HEK293 (cell line): ENCODE measurements at regions not wholly inside any gene's neighbourhood (a gene's known extent, or its start where the extent isn't known, plus 50 kb on each side); places are given as distances from the start of the nearest gene placed in this dataset.

Source experiments
- CTCF ChIP-seq: fragments of 450-650 bp; formaldehyde crosslinking; IDR thresholded peaks from 2 replicates; pipeline ENCODE4 v1.5.1; 2016; ENCODE audit warnings: missing biosample characterization, missing genetic modification characterization
- HOXA7 ChIP-seq: sonication (generic); formaldehyde crosslinking; IDR thresholded peaks from 2 replicates; pipeline ENCODE4 v1.8.1; 2022; ENCODE audit warnings: missing genetic modification reagents, borderline replicate concordance
- YY1 ChIP-seq: fragments of 450-650 bp; formaldehyde crosslinking; IDR thresholded peaks from 2 replicates; pipeline ENCODE4 v1.5.1; 2018; ENCODE audit warnings: missing biosample characterization, missing genetic modification characterization
- ZBTB1 ChIP-seq: fragments of 450-650 bp; formaldehyde crosslinking; IDR thresholded peaks from 2 replicates; pipeline ENCODE4 v1.5.1; 2016; ENCODE audit warnings: missing biosample characterization, missing genetic modification characterization
- ZNF140 ChIP-seq: fragments of 450-650 bp; formaldehyde crosslinking; IDR thresholded peaks from 2 replicates; pipeline ENCODE4 v1.5.1; 2016; ENCODE audit warnings: missing biosample characterization, missing genetic modification characterization
- ZNF274 ChIP-seq, 2 experiments: fragments of 200-500 bp in 1 of 2; fragments of 450-650 bp in 1 of 2; sonication (Bioruptor generic) in 1 of 2; formaldehyde crosslinking in 1 of 2; IDR thresholded peaks; 2 replicates each; pipeline versions ENCODE4 v1.5.1 to v1.6.1; 2014 to 2016; ENCODE audit warnings: borderline replicate concordance in 1 of 2, inconsistent platforms in 1 of 2, low read length in 1 of 2, missing biosample characterization in 1 of 2, missing genetic modification characterization in 1 of 2
- ZNF324 ChIP-seq: fragments of 450-650 bp; formaldehyde crosslinking; IDR thresholded peaks from 2 replicates; pipeline ENCODE4 v1.5.1; 2016; ENCODE audit warnings: missing biosample characterization, missing genetic modification characterization
- ZNF473 ChIP-seq: fragments of 450-650 bp; formaldehyde crosslinking; IDR thresholded peaks from 2 replicates; pipeline ENCODE4 v1.5.1; 2017; ENCODE audit warnings: missing biosample characterization, missing genetic modification characterization
- ZNF664 ChIP-seq: fragments of 450-650 bp; formaldehyde crosslinking; IDR thresholded peaks from 2 replicates; pipeline ENCODE4 v1.5.1; 2016; ENCODE audit warnings: missing biosample characterization, missing genetic modification characterization
- ZNF704 ChIP-seq: fragments of 450-650 bp; formaldehyde crosslinking; IDR thresholded peaks from 2 replicates; pipeline ENCODE4 v1.5.1; 2016; ENCODE audit warnings: missing biosample characterization, missing genetic modification characterization
- ZNF707 ChIP-seq: fragments of 450-650 bp; formaldehyde crosslinking; IDR thresholded peaks from 2 replicates; pipeline ENCODE4 v1.5.1; 2016; ENCODE audit warnings: missing biosample characterization, missing genetic modification characterization
- TF ChIP-seq, protein P1 (sequence below): fragments of 450-650 bp; formaldehyde crosslinking; IDR thresholded peaks from 2 replicates; pipeline ENCODE4 v1.5.1; 2016; ENCODE audit warnings: missing biosample characterization, missing genetic modification characterization, low read depth

DNA sequence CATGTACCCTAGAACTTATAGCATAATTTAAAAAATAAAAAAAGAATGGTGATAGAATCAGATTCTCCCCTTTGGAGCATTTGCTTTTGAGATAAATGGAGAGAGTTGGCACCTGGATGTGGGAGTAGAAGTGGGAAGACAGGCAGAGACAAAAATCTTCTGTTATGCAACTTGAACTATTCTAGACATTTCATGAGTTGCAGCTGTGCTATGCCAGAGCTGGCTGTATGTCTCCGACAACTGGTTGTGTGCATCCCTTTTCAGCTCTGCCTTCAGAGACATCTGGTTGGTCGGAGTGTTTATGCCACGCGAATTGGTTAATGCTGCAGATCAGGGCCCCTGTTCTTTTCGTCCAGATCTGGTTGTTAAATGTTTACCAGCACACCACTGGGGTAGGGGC lies 161.3 kb downstream of the JRKL start:
- no peak for TF ChIP-seq CTCF (tag by site-specific recombination)
- no peak for TF ChIP-seq ZNF324
- TF ChIP-seq YY1 (tag by site-specific recombination) = no peak
- no peak for TF ChIP-seq ZNF704 (tag by site-specific recombination)
- no peak for TF ChIP-seq ZNF274 (IDR thresholded peaks at IDR 0.05; ENCODE audit: low read length)
- TF ChIP-seq ZNF274 (tag by site-specific recombination; IDR thresholded peaks at IDR 0.05; ENCODE audit: borderline replicate concordance) = no peak
- no peak for TF ChIP-seq ZBTB1 (tag by site-specific recombination)
- TF ChIP-seq ZNF707 (tag by site-specific recombination) = no peak
- TF ChIP-seq ZNF140 (tag by site-specific recombination) = no peak
- TF ChIP-seq ZNF664 (tag by site-specific recombination) = no peak
- TF ChIP-seq, protein P1, sequence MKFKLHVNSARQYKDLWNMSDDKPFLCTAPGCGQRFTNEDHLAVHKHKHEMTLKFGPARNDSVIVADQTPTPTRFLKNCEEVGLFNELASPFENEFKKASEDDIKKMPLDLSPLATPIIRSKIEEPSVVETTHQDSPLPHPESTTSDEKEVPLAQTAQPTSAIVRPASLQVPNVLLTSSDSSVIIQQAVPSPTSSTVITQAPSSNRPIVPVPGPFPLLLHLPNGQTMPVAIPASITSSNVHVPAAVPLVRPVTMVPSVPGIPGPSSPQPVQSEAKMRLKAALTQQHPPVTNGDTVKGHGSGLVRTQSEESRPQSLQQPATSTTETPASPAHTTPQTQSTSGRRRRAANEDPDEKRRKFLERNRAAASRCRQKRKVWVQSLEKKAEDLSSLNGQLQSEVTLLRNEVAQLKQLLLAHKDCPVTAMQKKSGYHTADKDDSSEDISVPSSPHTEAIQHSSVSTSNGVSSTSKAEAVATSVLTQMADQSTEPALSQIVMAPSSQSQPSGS = no peak
- no peak for TF ChIP-seq ZNF473 (tag by site-specific recombination)
- no peak for TF ChIP-seq HOXA7 (CRISPR knock-in tag)
